SU-DHL-6 (cell line): ENCODE measurements at regions not wholly inside any gene's neighbourhood (a gene's known extent, or its start where the extent isn't known, plus 50 kb on each side); places are given as distances from the start of the nearest gene placed in this dataset.

Source experiments
- H2AFZ ChIP-seq: fragments of 200-600 bp; sonication (generic); 2 replicates; pipeline ENCODE4 v1.6.1; 2014; ENCODE audit warnings: low read depth, mild to moderate bottlenecking, moderate library complexity, mixed read lengths, antibody characterized with exemption, low read length; ENCODE audit not compliant: severe bottlenecking
- H3F3A ChIP-seq: fragments of 200-600 bp; shearing (Covaris generic); 2 replicates; pipeline ENCODE4 v1.6.0; 2016; ENCODE audit warnings: antibody characterized with exemption, mild to moderate bottlenecking; ENCODE audit not compliant: insufficient read depth
- H3K27ac ChIP-seq: fragments of 200-600 bp; sonication (generic); 2 replicates; pipeline ENCODE4 v1.5.1; 2016; ENCODE audit warnings: low read depth, mild to moderate bottlenecking, low read length, moderate library complexity, mixed read lengths
- H3K27me3 ChIP-seq: fragments of 200-600 bp; sonication (generic), shearing (Covaris generic); 2 replicates; pipeline ENCODE4 v1.6.0; 2014; ENCODE audit warnings: mild to moderate bottlenecking, low read length
- H3K36me3 ChIP-seq: fragments of 200-600 bp; sonication (generic); 2 replicates; pipeline ENCODE4 v1.6.1; 2014; ENCODE audit warnings: mild to moderate bottlenecking, low read length, mixed read lengths
- H3K4me2 ChIP-seq: fragments of 300-600, 200-600 bp; shearing (Covaris generic), sonication (generic); 2 replicates; pipeline ENCODE4 v1.6.0; 2014; ENCODE audit warnings: low read length, low read depth, mild to moderate bottlenecking; ENCODE audit not compliant: poor library complexity, severe bottlenecking
- H3K4me3 ChIP-seq: fragments of 200-600 bp; sonication (generic); 2 replicates; pipeline ENCODE4 v1.5.1; 2014; ENCODE audit warnings: antibody characterized with exemption, low read length, mild to moderate bottlenecking, mixed read lengths; ENCODE audit not compliant: insufficient read depth, poor library complexity, severe bottlenecking
- H3K79me2 ChIP-seq: fragments of 200-600 bp; sonication (generic); 2 replicates; pipeline ENCODE4 v1.6.1; 2014; ENCODE audit warnings: mild to moderate bottlenecking, low read length, moderate library complexity; ENCODE audit not compliant: insufficient read depth
- H3K9ac ChIP-seq: fragments of 200-600 bp; sonication (generic); 2 replicates; pipeline ENCODE4 v1.7.0; 2014; ENCODE audit warnings: mild to moderate bottlenecking, low read length
- H3K9me2 ChIP-seq: fragments of 200-600 bp; sonication (generic); replicated peaks from 2 replicates; pipeline ENCODE4 v1.6.1; 2014; ENCODE audit warnings: low read length; ENCODE audit not compliant: insufficient read depth
- H3K9me3 ChIP-seq: fragments of 200-600 bp; sonication (generic); 2 replicates; pipeline ENCODE4 v1.6.1; 2014; ENCODE audit warnings: low read length, mixed read lengths; ENCODE audit not compliant: insufficient read depth
- H4K20me1 ChIP-seq: fragments of 200-600 bp; sonication (generic); 2 replicates; pipeline ENCODE4 v1.6.1; 2014; ENCODE audit warnings: low read depth, mild to moderate bottlenecking, antibody characterized with exemption, low read length, moderate library complexity, mixed read lengths
- EZH2phosphoT487 ChIP-seq: fragments of 200-600 bp; sonication (generic), shearing (Covaris generic); conservative IDR thresholded peaks from 2 replicates; pipeline ENCODE4 v1.6.1; 2018; ENCODE audit warnings: mild to moderate bottlenecking, antibody characterized with exemption, low read length, moderate library complexity, mixed read lengths
- TF ChIP-seq, protein P1 (sequence below): fragments of 200-600 bp; sonication (generic); IDR thresholded peaks from one replicate; pipeline ENCODE4 v1.5.1; 2017; ENCODE audit warnings: antibody characterized with exemption, mild to moderate bottlenecking, low read length, moderate library complexity; ENCODE audit not compliant: insufficient read depth, poor library complexity, severe bottlenecking

DNA sequence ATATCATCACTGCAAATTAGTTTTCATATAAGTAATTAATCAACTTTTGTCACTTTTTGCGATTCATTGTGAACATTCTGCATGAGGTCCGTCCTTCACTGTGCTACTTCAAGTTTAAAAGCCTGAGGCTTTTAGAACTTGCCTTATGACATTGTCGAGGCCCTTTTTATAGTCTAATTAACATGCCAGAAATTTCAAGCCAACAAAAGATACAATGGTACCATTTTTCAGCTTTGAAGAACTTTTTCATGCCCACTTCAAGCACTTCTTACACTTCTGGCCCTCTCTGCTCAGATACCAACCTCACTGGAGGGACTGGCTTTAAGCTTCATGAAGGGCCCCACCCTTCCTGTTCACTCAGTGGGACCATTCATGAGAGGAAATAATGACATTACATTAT is 323.1 kb downstream of the TPBG start:
- Histone ChIP-seq H3K36me3 (no peaks in the 10 kb centered on the region), H3K9ac (no peak overlapping the region), H3K4me3 (no peak overlapping the region), H3K27me3 (no peaks in the 10 kb centered on the region), H3K79me2 (no peaks in the 10 kb centered on the region), H3K27ac (no peak overlapping the region), H3F3A (no peaks in the 10 kb centered on the region), H2AFZ (no peak overlapping the region), H3K9me2 (no peaks in the 10 kb centered on the region), H3K4me2 (no peak overlapping the region), H4K20me1 (no peaks in the 10 kb centered on the region), H3K9me3 (no peaks in the 10 kb centered on the region)
- TF ChIP-seq, protein P1, sequence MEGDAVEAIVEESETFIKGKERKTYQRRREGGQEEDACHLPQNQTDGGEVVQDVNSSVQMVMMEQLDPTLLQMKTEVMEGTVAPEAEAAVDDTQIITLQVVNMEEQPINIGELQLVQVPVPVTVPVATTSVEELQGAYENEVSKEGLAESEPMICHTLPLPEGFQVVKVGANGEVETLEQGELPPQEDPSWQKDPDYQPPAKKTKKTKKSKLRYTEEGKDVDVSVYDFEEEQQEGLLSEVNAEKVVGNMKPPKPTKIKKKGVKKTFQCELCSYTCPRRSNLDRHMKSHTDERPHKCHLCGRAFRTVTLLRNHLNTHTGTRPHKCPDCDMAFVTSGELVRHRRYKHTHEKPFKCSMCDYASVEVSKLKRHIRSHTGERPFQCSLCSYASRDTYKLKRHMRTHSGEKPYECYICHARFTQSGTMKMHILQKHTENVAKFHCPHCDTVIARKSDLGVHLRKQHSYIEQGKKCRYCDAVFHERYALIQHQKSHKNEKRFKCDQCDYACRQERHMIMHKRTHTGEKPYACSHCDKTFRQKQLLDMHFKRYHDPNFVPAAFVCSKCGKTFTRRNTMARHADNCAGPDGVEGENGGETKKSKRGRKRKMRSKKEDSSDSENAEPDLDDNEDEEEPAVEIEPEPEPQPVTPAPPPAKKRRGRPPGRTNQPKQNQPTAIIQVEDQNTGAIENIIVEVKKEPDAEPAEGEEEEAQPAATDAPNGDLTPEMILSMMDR: no peak
- TF ChIP-seq EZH2phosphoT487: no peak

DNA sequence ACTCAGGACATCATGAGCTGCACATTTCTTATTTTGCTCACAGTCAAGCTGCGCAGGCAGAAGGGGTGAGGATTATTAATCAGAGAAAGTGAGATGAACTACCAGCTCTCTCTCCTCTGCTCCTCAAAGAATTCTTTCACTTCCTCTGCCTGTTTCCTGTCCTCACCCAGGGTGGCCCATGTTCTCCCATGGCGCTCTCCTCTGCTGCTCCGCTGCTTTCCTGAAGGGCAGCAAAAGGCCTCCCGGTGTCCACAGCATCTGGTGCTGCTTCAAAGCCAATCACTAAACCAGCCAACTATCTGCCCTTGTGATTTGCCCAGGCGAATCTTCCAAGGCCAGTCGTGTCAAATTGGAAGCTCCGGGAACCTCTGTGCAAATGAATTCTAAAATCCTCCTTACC is 324.2 kb downstream of the TPBG start:
- Histone ChIP-seq H3F3A (no peaks in the 10 kb centered on the region), H3K4me2 (no peak overlapping the region), H3K27ac (no peak overlapping the region), H3K36me3 (no peaks in the 10 kb centered on the region), H3K4me3 (no peak overlapping the region), H3K9me3 (no peaks in the 10 kb centered on the region), H4K20me1 (no peaks in the 10 kb centered on the region), H3K9me2 (no peaks in the 10 kb centered on the region), H3K79me2 (no peaks in the 10 kb centered on the region), H2AFZ (no peak overlapping the region), H3K27me3 (peaks cover under 1% of the 10 kb centered on the region; the same call in 1 of the 2 replicates), H3K9ac (no peak overlapping the region)
- TF ChIP-seq, protein P1: no peak
- TF ChIP-seq EZH2phosphoT487: no peak

DNA sequence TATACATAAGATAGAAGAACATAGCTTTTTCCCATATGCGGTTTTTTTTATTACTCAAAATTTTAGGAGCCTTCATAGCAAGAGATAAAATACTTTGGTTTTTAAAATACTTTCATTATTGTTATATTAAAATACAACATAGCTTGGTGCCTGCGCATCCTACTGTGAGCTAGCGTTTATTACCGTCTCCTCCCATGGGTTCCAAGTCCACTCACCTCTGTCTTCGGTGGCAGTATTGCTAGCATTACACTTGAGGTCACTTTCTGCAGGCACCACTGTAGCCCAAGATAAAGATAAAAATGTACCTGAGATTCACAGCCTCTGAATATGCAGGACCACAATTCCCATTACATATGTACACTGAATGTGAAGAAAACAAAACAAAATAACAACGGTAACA is 326.7 kb downstream of the TPBG start:
- TF ChIP-seq EZH2phosphoT487: no peak
- TF ChIP-seq, protein P1: no peak
- no peaks in the 10 kb centered on the region for H3K79me2 ChIP-seq
- no peak overlapping the region for H3K27ac ChIP-seq
- H3K4me2 ChIP-seq: no peak overlapping the region
- no peaks in the 10 kb centered on the region for H3K36me3 ChIP-seq
- no peaks in the 10 kb centered on the region for H3F3A ChIP-seq
- no peak overlapping the region for H3K9ac ChIP-seq
- H3K27me3 ChIP-seq: peaks cover 3% of the 10 kb centered on the region; the same call in 1 of the 2 replicates
- no peak overlapping the region for H2AFZ ChIP-seq
- H3K9me2 ChIP-seq: no peaks in the 10 kb centered on the region
- H3K9me3 ChIP-seq: no peaks in the 10 kb centered on the region
- no peaks in the 10 kb centered on the region for H4K20me1 ChIP-seq
- no peak overlapping the region for H3K4me3 ChIP-seq
